ENCODE measurements at regions not wholly inside any gene's neighbourhood (a gene's known extent, or its start where the extent isn't known, plus 50 kb on each side); places are given as distances from the start of the nearest gene placed in this dataset.

- DNase-seq (ENCODE audit: low spot score), result no peak
- in situ Hi-C loops (cut with HindIII; ENCODE audit: low sequenced_read_pairs), result no loop called here
Observed at GRCh38 chr7:80350430-80350829, 161.4 kb downstream of the GNAT3 start.

- DNase-seq (ENCODE audit: low spot score), result no peak
- in situ Hi-C loops (cut with HindIII; ENCODE audit: low sequenced_read_pairs), result no loop called here
Observed at GRCh38 chr7:80348223-80348622, 163.6 kb downstream of the GNAT3 start.

- in situ Hi-C loops (cut with HindIII; ENCODE audit: low sequenced_read_pairs), result no loop called here
- no peak for DNase-seq (ENCODE audit: low spot score)
Observed at GRCh38 chr7:80347173-80347572, 164.7 kb downstream of the GNAT3 start.

- DNase-seq (ENCODE audit: low spot score), result no peak
Observed at GRCh38 chr7:80346704-80347103, 165.2 kb downstream of the GNAT3 start.

GRCh38 chr7:80335511-80336231, 176.2 kb downstream of the GNAT3 start:
- no peak for DNase-seq (ENCODE audit: low spot score)
- in situ Hi-C loops (cut with HindIII; ENCODE audit: low sequenced_read_pairs), result no loop called here

More at GRCh38 chr7:80346704-80347103, 165.2 kb downstream of the GNAT3 start:
- in situ Hi-C loops (cut with HindIII; ENCODE audit: low sequenced_read_pairs), result no loop called here

- in situ Hi-C loops (cut with HindIII; ENCODE audit: low sequenced_read_pairs), result no loop called here
- DNase-seq (ENCODE audit: low spot score), result no peak
Observed at GRCh38 chr7:80334908-80335307, 177.0 kb downstream of the GNAT3 start.

GRCh38 chr7:80334196-80334595, 177.7 kb downstream of the GNAT3 start:
- in situ Hi-C loops (cut with HindIII; ENCODE audit: low sequenced_read_pairs), result no loop called here
- no peak for DNase-seq (ENCODE audit: low spot score)

GRCh38 chr7:80333040-80333439, 178.8 kb downstream of the GNAT3 start:
- DNase-seq (ENCODE audit: low spot score), result no peak
- in situ Hi-C loops (cut with HindIII; ENCODE audit: low sequenced_read_pairs), result no loop called here

GRCh38 chr7:80330434-80330833, 181.4 kb downstream of the GNAT3 start:
- in situ Hi-C loops (cut with HindIII; ENCODE audit: low sequenced_read_pairs), result no loop called here
- DNase-seq (ENCODE audit: low spot score), result no peak

GRCh38 chr7:80324032-80324431, 187.8 kb downstream of the GNAT3 start:
- no peak for DNase-seq (ENCODE audit: low spot score)
- in situ Hi-C loops (cut with HindIII; ENCODE audit: low sequenced_read_pairs), result no loop called here

- in situ Hi-C loops (cut with HindIII; ENCODE audit: low sequenced_read_pairs), result no loop called here
- no peak for DNase-seq (ENCODE audit: low spot score)
Observed at GRCh38 chr7:80319461-80319860, 184.8 kb downstream of the GNAI1 start.

GRCh38 chr7:80318081-80318480, 183.4 kb downstream of the GNAI1 start:
- in situ Hi-C loops (cut with HindIII; ENCODE audit: low sequenced_read_pairs), result no loop called here
- DNase-seq (ENCODE audit: low spot score), result no peak

- in situ Hi-C loops (cut with HindIII; ENCODE audit: low sequenced_read_pairs), result no loop called here
- no peak for DNase-seq (ENCODE audit: low spot score)
Observed at GRCh38 chr7:80316811-80317210, 182.2 kb downstream of the GNAI1 start.

- in situ Hi-C loops (cut with HindIII; ENCODE audit: low sequenced_read_pairs), result no loop called here
- no peak for DNase-seq (ENCODE audit: low spot score)
Observed at GRCh38 chr7:80313716-80314115, 179.1 kb downstream of the GNAI1 start.

- in situ Hi-C loops (cut with HindIII; ENCODE audit: low sequenced_read_pairs), result no loop called here
- no peak for DNase-seq (ENCODE audit: low spot score)
Observed at GRCh38 chr7:80313067-80313626, 178.5 kb downstream of the GNAI1 start.

- DNase-seq (ENCODE audit: low spot score), result peak; percentile 48
- in situ Hi-C loops (cut with HindIII; ENCODE audit: low sequenced_read_pairs), result no loop called here
Observed at GRCh38 chr7:80312139-80312661, 177.6 kb downstream of the GNAI1 start.

GRCh38 chr7:80311313-80311712, 176.7 kb downstream of the GNAI1 start:
- DNase-seq (ENCODE audit: low spot score), result no peak
- in situ Hi-C loops (cut with HindIII; ENCODE audit: low sequenced_read_pairs), result no loop called here

- DNase-seq (ENCODE audit: low spot score), result no peak
- in situ Hi-C loops (cut with HindIII; ENCODE audit: low sequenced_read_pairs), result no loop called here
Observed at GRCh38 chr7:80309971-80310549, 175.4 kb downstream of the GNAI1 start.

- in situ Hi-C loops (cut with HindIII; ENCODE audit: low sequenced_read_pairs), result no loop called here
- no peak for DNase-seq (ENCODE audit: low spot score)
Observed at GRCh38 chr7:80309377-80309776, 174.7 kb downstream of the GNAI1 start.

- in situ Hi-C loops (cut with HindIII; ENCODE audit: low sequenced_read_pairs), result no loop called here
- DNase-seq (ENCODE audit: low spot score), result no peak
Observed at GRCh38 chr7:80307227-80307856, 172.7 kb downstream of the GNAI1 start.

All from G401 (cell line).